CD4-positive, alpha-beta T cell (primary cell): ENCODE measurements at regions not wholly inside any gene's neighbourhood (a gene's known extent, or its start where the extent isn't known, plus 50 kb on each side); places are given as distances from the start of the nearest gene placed in this dataset.

Experiments used
- ATAC-seq: fragments of 200-7000 bp; cut with Tn5 transposase; one replicate; pipeline ENCODE4 v1.10.0; 2022; ENCODE audit warnings: mild to moderate bottlenecking; ENCODE audit not compliant: poor library complexity
- CTCF ChIA-PET: fragments of 350-600 bp; sonication (Branson Sonifier 250); formaldehyde crosslinking; loops from one replicate; lab custom pipeline; 2021; ENCODE audit warnings: antibody characterized with exemption, inconsistent platforms; lab: Charles Lee
- POLR2A ChIA-PET: fragments of 350-600 bp; sonication (Branson Sonifier 250); formaldehyde crosslinking; loops from one replicate; lab custom pipeline; 2021; ENCODE audit warnings: antibody characterized with exemption, inconsistent platforms; lab: Charles Lee
- DNase-seq, 14 experiments: peaks; one replicate each; pipeline ENCODE4 v3.0.0-alpha.2; 2013 to 2020; ENCODE audit warnings: mixed read lengths in 2 of 14
- H3K27ac ChIP-seq, 2 donors: one replicate each; pipeline versions ENCODE4 v1.5.1 to v1.7.0; 2013; ENCODE audit warnings: low read length in 2 of 2, low read depth in 1 of 2, mild to moderate bottlenecking in 1 of 2
- H3K27me3 ChIP-seq, 2 experiments: 1 replicate in 1 of 2; 2 replicates in 1 of 2; pipeline versions ENCODE4 v1.6.1 to v1.7.0; 2013; ENCODE audit warnings: low read length in 2 of 2, control low read depth in 1 of 2, mild to moderate bottlenecking in 1 of 2, moderate library complexity in 1 of 2; ENCODE audit not compliant: insufficient read depth in 2 of 2, control insufficient read depth in 1 of 2
- H3K36me3 ChIP-seq: one replicate; pipeline ENCODE4 v1.6.1; 2013; ENCODE audit warnings: low read length, control low read depth; ENCODE audit not compliant: insufficient read depth
- H3K4me1 ChIP-seq: one replicate; pipeline ENCODE4 v1.6.1; 2013; ENCODE audit warnings: low read length, control low read depth; ENCODE audit not compliant: insufficient read depth
- H3K4me3 ChIP-seq: one replicate; pipeline ENCODE4 v1.5.1; 2013; ENCODE audit warnings: mild to moderate bottlenecking, low read length, moderate library complexity
- H3K9me3 ChIP-seq, 2 experiments: 1 replicate in 1 of 2; 2 replicates in 1 of 2; pipeline versions ENCODE4 v1.6.1 to v1.7.0; 2013; ENCODE audit warnings: low read length in 2 of 2, mild to moderate bottlenecking in 2 of 2, control low read depth in 1 of 2, moderate library complexity in 1 of 2; ENCODE audit not compliant: control insufficient read depth in 1 of 2, insufficient read depth in 1 of 2
- H3K27ac Mint-ChIP-seq: one replicate; pipeline ENCODE4 v1.8.0; 2020; ENCODE audit warnings: mixed read lengths
- H3K27me3 Mint-ChIP-seq: one replicate; pipeline ENCODE4 v1.8.0; 2021; ENCODE audit warnings: mixed read lengths
- H3K36me3 Mint-ChIP-seq: one replicate; pipeline ENCODE4 v1.8.0; 2021; ENCODE audit warnings: low read depth, mixed read lengths
- H3K4me1 Mint-ChIP-seq: one replicate; pipeline ENCODE4 v1.8.0; 2021; ENCODE audit warnings: low read depth, mixed read lengths
- H3K4me3 Mint-ChIP-seq: one replicate; pipeline ENCODE4 v1.8.0; 2020; ENCODE audit warnings: mild to moderate bottlenecking, mixed read lengths
- H3K9me3 Mint-ChIP-seq: one replicate; pipeline ENCODE4 v1.8.0; 2020; ENCODE audit warnings: mixed read lengths
- CTCF ChIP-seq: fragments of 200-600 bp; IDR thresholded peaks from one replicate; pipeline ENCODE4 v1.8.0; 2022; ENCODE audit warnings: antibody characterized with exemption, mild to moderate bottlenecking
- intact Hi-C, 2 experiments: fragments of 100-400 bp; cut with DNase I in 1 of 2; cut with micrococcal nuclease in 1 of 2; formaldehyde crosslinking; loops; one replicate each; pipeline versions ENCODE4 v1.15.1 to v1.9.0; 2023 to 2025; cut with DNase I, micrococcal nuclease

- H3K27me3 ChIP-seq, result no peaks in the 10 kb centered on the region
- ChIA-PET CTCF (no interaction called here), POLR2A (no interaction called here)
- TF ChIP-seq CTCF, result no peak
- H3K9me3 ChIP-seq, result no peaks in the 10 kb centered on the region
- Mint-ChIP-seq H3K4me1 (peaks cover 4% of the 10 kb centered on the region), H3K4me3 (no peak overlapping the region), H3K9me3 (no peaks in the 10 kb centered on the region), H3K36me3 (no peaks in the 10 kb centered on the region), H3K27me3 (peaks cover 20% of the 10 kb centered on the region), H3K27ac (no peak overlapping the region)
- intact Hi-C loops, result no loop called here
- no peaks in the 10 kb centered on the region for H3K4me1 ChIP-seq
- ATAC-seq (no peak), DNase-seq (no peak)
- H3K36me3 ChIP-seq, result no peaks in the 10 kb centered on the region
- no peak overlapping the region for H3K27ac ChIP-seq
- H3K4me3 ChIP-seq, result no peak overlapping the region
Observed at GRCh38 chr6:139623372-139623771, 248.9 kb upstream of the CITED2 start.

DNA sequence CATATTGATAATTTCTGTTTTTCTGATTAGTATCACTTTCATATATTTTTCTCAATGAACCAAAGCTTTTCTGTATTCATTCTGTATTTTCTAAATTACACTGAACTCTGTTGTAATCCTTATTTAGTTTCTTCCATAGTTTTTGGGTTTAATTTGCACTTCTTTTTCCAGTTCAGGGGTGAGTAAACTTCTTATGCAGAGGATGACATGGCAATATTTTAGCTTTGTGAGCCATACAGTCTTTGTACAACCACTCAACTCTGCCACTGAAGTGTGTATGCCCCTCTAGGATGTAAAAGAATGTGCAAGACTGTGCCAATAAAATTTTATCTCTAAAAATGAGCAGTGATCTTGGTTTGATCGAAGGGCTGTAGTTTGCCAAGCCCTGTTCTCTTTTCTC is 239.0 kb upstream of the CITED2 start:
- ATAC-seq, result no peak
- H3K4me3 ChIP-seq, result no peak overlapping the region
- POLR2A ChIA-PET, result no interaction called here

DNA sequence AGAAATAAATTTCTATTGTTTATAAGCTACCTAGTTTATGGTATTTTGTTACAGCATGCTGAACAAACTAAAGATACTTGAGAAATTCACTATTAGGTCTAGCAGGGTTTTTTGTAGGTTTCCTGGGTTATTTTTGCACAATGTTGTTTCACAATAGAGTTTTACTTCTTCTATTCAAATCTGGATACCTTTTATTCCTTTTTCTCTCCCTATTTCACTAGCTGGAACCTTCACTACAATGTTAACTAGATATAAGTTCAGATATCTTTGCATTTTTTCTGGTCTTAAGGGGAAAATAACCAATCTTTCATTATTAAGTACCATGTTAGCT is 237.7 kb upstream of the CITED2 start:
- TF ChIP-seq CTCF, result no peak
- H3K27ac Mint-ChIP-seq, result no peak overlapping the region
- no peaks in the 10 kb centered on the region for H3K4me1 Mint-ChIP-seq
- no peaks in the 10 kb centered on the region for H3K36me3 Mint-ChIP-seq
- H3K27ac ChIP-seq, result no peak overlapping the region
- no peak for DNase-seq
- no peak for ATAC-seq
- ChIA-PET CTCF (no interaction called here), POLR2A (no interaction called here)
- no peaks in the 10 kb centered on the region for H3K9me3 Mint-ChIP-seq
- no peaks in the 10 kb centered on the region for H3K9me3 ChIP-seq
- intact Hi-C loops, result no loop called here
- peaks cover 6% of the 10 kb centered on the region for H3K27me3 Mint-ChIP-seq
- H3K27me3 ChIP-seq, result no peaks in the 10 kb centered on the region
- H3K4me3 Mint-ChIP-seq, result no peak overlapping the region
- H3K4me1 ChIP-seq, result no peaks in the 10 kb centered on the region
- H3K36me3 ChIP-seq, result no peaks in the 10 kb centered on the region
- H3K4me3 ChIP-seq, result no peak overlapping the region

More for the DNA sequence above, 239.0 kb upstream of the CITED2 start:
- no peak for TF ChIP-seq CTCF
- H3K9me3 Mint-ChIP-seq, result no peaks in the 10 kb centered on the region
- H3K4me3 Mint-ChIP-seq, result no peak overlapping the region
- peaks cover 14% of the 10 kb centered on the region for H3K27me3 Mint-ChIP-seq
- Histone ChIP-seq H3K36me3 (no peaks in the 10 kb centered on the region), H3K4me1 (no peaks in the 10 kb centered on the region), H3K9me3 (no peaks in the 10 kb centered on the region), H3K27me3 (no peaks in the 10 kb centered on the region), H3K27ac (no peak overlapping the region)
- DNase-seq, result no peak
- intact Hi-C loops, result no loop called here
- H3K36me3 Mint-ChIP-seq, result no peaks in the 10 kb centered on the region
- no peaks in the 10 kb centered on the region for H3K4me1 Mint-ChIP-seq
- H3K27ac Mint-ChIP-seq, result no peak overlapping the region
- CTCF ChIA-PET, result no interaction called here
